ENCODE measurements at regions not wholly inside any gene's neighbourhood (a gene's known extent, or its start where the extent isn't known, plus 50 kb on each side); places are given as distances from the start of the nearest gene placed in this dataset.
A peak's percentile ranks its signal among the peaks of the same experiment; 100 is the strongest.

GRCh38 chr15:39426552-39427532 is 154.0 kb upstream of the THBS1 start:
- peak; percentile 93 for FAIRE-seq
- DNase-seq (ENCODE audit: insufficient read length, low spot score) = peak; percentile 30
- TF ChIP-seq TAF1 (IDR thresholded peaks at IDR 0.05; ENCODE audit: low read depth, low read length) = no peak
- TF ChIP-seq POU2F2 (IDR thresholded peaks at IDR 0.05; ENCODE audit: low read depth, low read length) = peak; percentile 93
- TF ChIP-seq POLR2AphosphoS5 (IDR thresholded peaks at IDR 0.05; ENCODE audit: low read depth, low read length) = no peak
- TF ChIP-seq PAX5 (IDR thresholded peaks at IDR 0.05; ENCODE audit: insufficient read depth, low read length, severe bottlenecking) = peak; percentile 9
- TF ChIP-seq POLR2A (IDR thresholded peaks at IDR 0.05; ENCODE audit: low read depth, low read length) = no peak
- TF ChIP-seq SPI1 (IDR thresholded peaks at IDR 0.05; ENCODE audit: low read depth, low read length) = peak; percentile 39; the same call in 1 of the 2 replicates

GRCh38 chr15:39427705-39428104 is 153.2 kb upstream of the THBS1 start:
- FAIRE-seq (no peak), DNase-seq (ENCODE audit: insufficient read length, low spot score) (no peak)
- TF ChIP-seq PAX5 (IDR thresholded peaks at IDR 0.05; ENCODE audit: insufficient read depth, low read length, severe bottlenecking) (no peak), POLR2AphosphoS5 (IDR thresholded peaks at IDR 0.05; ENCODE audit: low read depth, low read length) (no peak), TAF1 (IDR thresholded peaks at IDR 0.05; ENCODE audit: low read depth, low read length) (no peak), POLR2A (IDR thresholded peaks at IDR 0.05; ENCODE audit: low read depth, low read length) (no peak)

GRCh38 chr15:39429898-39430357 is 151.0 kb upstream of the THBS1 start:
- no peak for DNase-seq (ENCODE audit: insufficient read length, low spot score)
- TF ChIP-seq POLR2AphosphoS5 (IDR thresholded peaks at IDR 0.05; ENCODE audit: low read depth, low read length) (no peak), TAF1 (IDR thresholded peaks at IDR 0.05; ENCODE audit: low read depth, low read length) (no peak), POU2F2 (IDR thresholded peaks at IDR 0.05; ENCODE audit: low read depth, low read length) (no peak), POLR2A (IDR thresholded peaks at IDR 0.05; ENCODE audit: low read depth, low read length) (no peak), SPI1 (IDR thresholded peaks at IDR 0.05; ENCODE audit: low read depth, low read length) (peak; percentile 65)
- FAIRE-seq = no peak

GRCh38 chr15:39430389-39430788 is 150.5 kb upstream of the THBS1 start:
- DNase-seq (ENCODE audit: insufficient read length, low spot score) (no peak), FAIRE-seq (no peak)
- TF ChIP-seq POLR2A (IDR thresholded peaks at IDR 0.05; ENCODE audit: low read depth, low read length) (no peak), SPI1 (IDR thresholded peaks at IDR 0.05; ENCODE audit: low read depth, low read length) (no peak), POU2F2 (IDR thresholded peaks at IDR 0.05; ENCODE audit: low read depth, low read length) (no peak), TAF1 (IDR thresholded peaks at IDR 0.05; ENCODE audit: low read depth, low read length) (no peak), POLR2AphosphoS5 (IDR thresholded peaks at IDR 0.05; ENCODE audit: low read depth, low read length) (no peak), PAX5 (IDR thresholded peaks at IDR 0.05; ENCODE audit: insufficient read depth, low read length, severe bottlenecking) (no peak)

- TF ChIP-seq TAF1 (IDR thresholded peaks at IDR 0.05; ENCODE audit: low read depth, low read length) (no peak), POLR2A (IDR thresholded peaks at IDR 0.05; ENCODE audit: low read depth, low read length) (no peak), POLR2AphosphoS5 (IDR thresholded peaks at IDR 0.05; ENCODE audit: low read depth, low read length) (no peak)
- no peak for FAIRE-seq
- no peak for DNase-seq (ENCODE audit: insufficient read length, low spot score)
These were observed 149.5 kb upstream of the THBS1 start for GRCh38 chr15:39431376-39431775.

GRCh38 chr15:39432026-39432425 is 148.9 kb upstream of the THBS1 start:
- no peak for TF ChIP-seq POU2F2 (IDR thresholded peaks at IDR 0.05; ENCODE audit: low read depth, low read length)
- TF ChIP-seq TAF1 (IDR thresholded peaks at IDR 0.05; ENCODE audit: low read depth, low read length) = no peak
- TF ChIP-seq POLR2A (IDR thresholded peaks at IDR 0.05; ENCODE audit: low read depth, low read length) = no peak
- no peak for TF ChIP-seq SPI1 (IDR thresholded peaks at IDR 0.05; ENCODE audit: low read depth, low read length)
- no peak for TF ChIP-seq POLR2AphosphoS5 (IDR thresholded peaks at IDR 0.05; ENCODE audit: low read depth, low read length)
- FAIRE-seq = no peak
- DNase-seq (ENCODE audit: insufficient read length, low spot score) = no peak

- no peak for FAIRE-seq
- DNase-seq (ENCODE audit: insufficient read length, low spot score) = no peak
- TF ChIP-seq POLR2A (IDR thresholded peaks at IDR 0.05; ENCODE audit: low read depth, low read length) (no peak), POU2F2 (IDR thresholded peaks at IDR 0.05; ENCODE audit: low read depth, low read length) (no peak), PAX5 (IDR thresholded peaks at IDR 0.05; ENCODE audit: insufficient read depth, low read length, severe bottlenecking) (no peak), POLR2AphosphoS5 (IDR thresholded peaks at IDR 0.05; ENCODE audit: low read depth, low read length) (no peak), TAF1 (IDR thresholded peaks at IDR 0.05; ENCODE audit: low read depth, low read length) (no peak), SPI1 (IDR thresholded peaks at IDR 0.05; ENCODE audit: low read depth, low read length) (no peak)
These were observed 147.9 kb upstream of the THBS1 start for GRCh38 chr15:39432912-39433348.

- no peak for TF ChIP-seq TAF1 (IDR thresholded peaks at IDR 0.05; ENCODE audit: low read depth, low read length)
- TF ChIP-seq PAX5 (IDR thresholded peaks at IDR 0.05; ENCODE audit: insufficient read depth, low read length, severe bottlenecking) = no peak
- no peak for TF ChIP-seq POLR2A (IDR thresholded peaks at IDR 0.05; ENCODE audit: low read depth, low read length)
- no peak for TF ChIP-seq POU2F2 (IDR thresholded peaks at IDR 0.05; ENCODE audit: low read depth, low read length)
- no peak for TF ChIP-seq SPI1 (IDR thresholded peaks at IDR 0.05; ENCODE audit: low read depth, low read length)
- no peak for TF ChIP-seq POLR2AphosphoS5 (IDR thresholded peaks at IDR 0.05; ENCODE audit: low read depth, low read length)
- FAIRE-seq (no peak), DNase-seq (ENCODE audit: insufficient read length, low spot score) (no peak)
These were observed 147.5 kb upstream of the THBS1 start for GRCh38 chr15:39433376-39433775.

- FAIRE-seq (no peak), DNase-seq (ENCODE audit: insufficient read length, low spot score) (no peak)
- TF ChIP-seq POLR2AphosphoS5 (IDR thresholded peaks at IDR 0.05; ENCODE audit: low read depth, low read length) = no peak
- no peak for TF ChIP-seq POU2F2 (IDR thresholded peaks at IDR 0.05; ENCODE audit: low read depth, low read length)
- TF ChIP-seq TAF1 (IDR thresholded peaks at IDR 0.05; ENCODE audit: low read depth, low read length) = no peak
- TF ChIP-seq SPI1 (IDR thresholded peaks at IDR 0.05; ENCODE audit: low read depth, low read length) = no peak
- no peak for TF ChIP-seq POLR2A (IDR thresholded peaks at IDR 0.05; ENCODE audit: low read depth, low read length)
- no peak for TF ChIP-seq PAX5 (IDR thresholded peaks at IDR 0.05; ENCODE audit: insufficient read depth, low read length, severe bottlenecking)
These were observed 146.7 kb upstream of the THBS1 start for GRCh38 chr15:39434163-39434562.
